HepG2 (cell line): ENCODE measurements at regions not wholly inside any gene's neighbourhood (a gene's known extent, or its start where the extent isn't known, plus 50 kb on each side); places are given as distances from the start of the nearest gene placed in this dataset.

Source experiments
- ATAC-seq: fragments of 200-7000 bp; cut with Tn5 transposase; 3 replicates; pipeline ENCODE4 v1.9.1; 2020; ENCODE audit warnings: mild to moderate bottlenecking, moderate library complexity
- BruUV-seq: library from RNA; stranded (reverse); fragments of 400-500 nt; replicated peaks from 2 replicates; lab custom pipeline; 2021; lab: Mats Ljungman, UMichigan
- CTCF ChIA-PET: fragments of 300-600 bp; formaldehyde crosslinking; extraction: SDS; loops from one replicate; lab custom pipeline; 2021; ENCODE audit warnings: low total read pairs, inconsistent platforms, low intra/inter-chr PET ratio; lab: Yijun Ruan, JAX
- POLR2A ChIA-PET: fragments of 350-600 bp; sonication (Branson Sonifier 250); formaldehyde crosslinking; loops from one replicate; lab custom pipeline; 2020; ENCODE audit warnings: antibody characterized with exemption, inconsistent platforms; lab: Yijun Ruan, JAX
- DNase-seq: peaks from one replicate; pipeline ENCODE4 v3.0.0-alpha.2; 2015; ENCODE audit warnings: low spot score
- FAIRE-seq: peaks from 3 replicates; lab custom pipeline; 2011; peaks lifted over from hg19 to GRCh38; lab: Jason Lieb, UNC
- H2AFZ ChIP-seq: one replicate; pipeline ENCODE4 v1.6.1; 2011; ENCODE audit warnings: low read length, inconsistent platforms
- H3K27ac ChIP-seq: fragments of 300-600 bp; 3 replicates; pipeline ENCODE4 v1.8.0; 2011; ENCODE audit warnings: mixed run types, mild to moderate bottlenecking, mixed read lengths, low read length, inconsistent platforms; ENCODE audit not compliant: insufficient read depth; ENCODE audit errors: extremely low read length
- H3K27me3 ChIP-seq, 2 experiments: fragments of 200-600 bp in 1 of 2; 2 replicates in 1 of 2; 3 replicates in 1 of 2; pipeline versions ENCODE4 v1.6.0 to v1.8.0; 2011; ENCODE audit warnings: low read length in 2 of 2, mild to moderate bottlenecking in 2 of 2, moderate library complexity in 2 of 2, inconsistent platforms in 1 of 2; ENCODE audit not compliant: insufficient read depth in 2 of 2, control insufficient read depth in 1 of 2
- H3K36me3 ChIP-seq, 2 experiments: fragments of 200-600 bp in 1 of 2; replicated peaks in 1 of 2; 2 replicates in 1 of 2; 3 replicates in 1 of 2; pipeline versions ENCODE4 v1.5.1 to v1.8.0; 2011; ENCODE audit warnings: low read length in 2 of 2, inconsistent platforms in 1 of 2; ENCODE audit not compliant: insufficient read depth in 2 of 2, control insufficient read depth in 1 of 2
- H3K4me1 ChIP-seq: 2 replicates; pipeline ENCODE4 v1.5.1; 2012; ENCODE audit warnings: low read length, inconsistent platforms; ENCODE audit not compliant: insufficient read depth
- H3K4me2 ChIP-seq: 2 replicates; pipeline ENCODE4 v1.6.0; 2011; ENCODE audit warnings: low read depth, low read length, inconsistent platforms
- H3K4me3 ChIP-seq, 3 experiments: fragments of 200-600 bp in 1 of 3; sonication (generic), shearing (Covaris generic) in 1 of 3; replicated peaks in 1 of 3; 2 replicates each; pipeline ENCODE4 v1.5.1; 2011 to 2016; ENCODE audit warnings: low read length in 3 of 3, inconsistent platforms in 2 of 3, low read depth in 2 of 3, mild to moderate bottlenecking in 2 of 3, control low read depth in 1 of 3, mixed read lengths in 1 of 3; ENCODE audit not compliant: insufficient read depth in 1 of 3
- H3K79me2 ChIP-seq: one replicate; pipeline ENCODE4 v1.6.1; 2011; ENCODE audit warnings: low read length, inconsistent platforms; ENCODE audit not compliant: insufficient read depth
- H3K9ac ChIP-seq: 2 replicates; pipeline ENCODE4 v1.6.0; 2011; ENCODE audit warnings: mild to moderate bottlenecking, low read depth, low read length, inconsistent platforms; ENCODE audit not compliant: insufficient read depth
- H3K9me3 ChIP-seq: 2 replicates; pipeline ENCODE4 v1.5.1; 2012; ENCODE audit warnings: mild to moderate bottlenecking, low read length
- H4K20me1 ChIP-seq: 2 replicates; pipeline ENCODE4 v1.6.0; 2011; ENCODE audit warnings: inconsistent platforms, mild to moderate bottlenecking, low read length, moderate library complexity; ENCODE audit not compliant: insufficient read depth
- FOXP1 ChIP-seq, 2 experiments: fragments of 450-650 bp in 1 of 2; IDR thresholded peaks; 2 replicates each; pipeline ENCODE4 v1.6.1; 2017 to 2018; ENCODE audit warnings: antibody characterized with exemption in 1 of 2
- MAFF ChIP-seq: IDR thresholded peaks from 2 replicates; pipeline ENCODE4 v1.6.1; 2011; ENCODE audit warnings: low read depth, low read length, improper control_type of control experiment
- NCOA1 ChIP-seq: sonication (generic); formaldehyde crosslinking; IDR thresholded peaks from 2 replicates; pipeline ENCODE4 v1.9.0; 2021; ENCODE audit warnings: missing genetic modification reagents
- SOX13 ChIP-seq, 3 experiments: fragments of 450-650 bp in 1 of 3; sonication (generic) in 1 of 3; formaldehyde crosslinking in 1 of 3; IDR thresholded peaks in 2 of 3; conservative IDR thresholded peaks in 1 of 3; 2 replicates each; pipeline versions ENCODE4 v1.5.0 to v1.6.1; 2016 to 2020; ENCODE audit warnings: antibody characterized with exemption in 1 of 3, mild to moderate bottlenecking in 1 of 3, missing compliant biosample characterization in 1 of 3, missing genetic modification reagents in 1 of 3, moderate library complexity in 1 of 3
- ZNF142 ChIP-seq: sonication (generic); formaldehyde crosslinking; IDR thresholded peaks from 2 replicates; pipeline ENCODE4 v1.4.0; 2020; ENCODE audit warnings: missing genetic modification reagents
- ZNF713 ChIP-seq: sonication (generic); formaldehyde crosslinking; IDR thresholded peaks from 2 replicates; pipeline ENCODE4 v1.4.0; 2020; ENCODE audit warnings: mild to moderate bottlenecking, missing genetic modification reagents
- WGBS: methylation state at CpG from one replicate; pipeline ENCODE4 v1.1.6; 2017; ENCODE audit warnings: low lambda C conversion rate; 5-methylcytosine and 5-hydroxymethylcytosine counted together
- in situ Hi-C: cut with HindIII; loops from 2 replicates; pipeline ENCODE4 v1.10.0; 2017; ENCODE audit warnings: low pct_unique_long_range_greater_than_20kb; ENCODE audit not compliant: extremely low pct_ligation_motif_present
- intact Hi-C: fragments of 100-400 bp; cut with micrococcal nuclease; formaldehyde crosslinking; loops from one replicate; pipeline ENCODE4 v1.10.0; 2022; ENCODE audit not compliant: unreplicated experiment

DNA sequence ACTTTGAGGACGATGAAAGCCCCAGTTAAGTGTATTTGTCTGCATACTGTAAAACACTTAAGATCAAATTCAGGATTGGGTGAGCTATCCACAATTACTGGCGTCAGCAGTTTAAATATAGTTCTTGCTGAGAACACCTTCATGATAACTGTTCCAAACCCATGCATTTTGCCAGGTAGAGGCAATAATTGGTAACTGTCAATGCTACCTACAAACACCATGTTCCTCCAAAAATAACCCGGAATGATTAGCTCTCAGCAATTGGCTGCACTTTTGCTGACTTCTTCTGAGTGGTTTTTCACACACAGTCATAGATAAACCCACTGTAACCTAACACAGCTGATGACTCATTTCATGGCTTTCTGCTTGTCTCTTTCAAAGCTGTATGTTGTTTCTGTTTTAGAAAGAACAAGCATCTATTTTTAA is 1358.6 kb upstream of the GJE1 start:
- no peak overlapping the region for H2AFZ ChIP-seq
- H3K27ac ChIP-seq: no peak overlapping the region
- in situ Hi-C loops (no loop called here), intact Hi-C loops (no loop called here)
- H3K9me3 ChIP-seq: peaks cover 31% of the 10 kb centered on the region
- H3K4me3 ChIP-seq: no peak overlapping the region
- ATAC-seq: no peak
- FAIRE-seq: no peak
- ChIA-PET POLR2A (no interaction called here), CTCF (no interaction called here)
- WGBS: 43% methylated on average over 3 of the region's 3 CpGs
- no peaks in the 10 kb centered on the region for H3K36me3 ChIP-seq
- no peaks in the 10 kb centered on the region for H4K20me1 ChIP-seq
- H3K4me2 ChIP-seq: no peak overlapping the region
- no peaks in the 10 kb centered on the region for H3K4me1 ChIP-seq
- no peak for TF ChIP-seq NCOA1 (CRISPR knock-in tag)
- no peak for TF ChIP-seq ZNF713 (CRISPR knock-in tag)
- TF ChIP-seq ZNF142 (CRISPR knock-in tag): no peak
- TF ChIP-seq FOXP1 (IDR thresholded peaks at IDR 0.05): no peak
- no peak for TF ChIP-seq FOXP1 (CRISPR knock-in tag; IDR thresholded peaks at IDR 0.05)
- TF ChIP-seq SOX13 (IDR thresholded peaks at IDR 0.05): no peak
- no peak for TF ChIP-seq SOX13 (CRISPR knock-in tag; conservative IDR thresholded peaks at IDR 0.05 in 1 of 2, IDR thresholded peaks at IDR 0.05 in 1 of 2)
- 0 out of 2 replicates have a peak, but pooled peaks have one; percentile 8 for TF ChIP-seq MAFF
- BruUV-seq: no TSS peak
- no peak overlapping the region for H3K9ac ChIP-seq
- no peaks in the 10 kb centered on the region for H3K27me3 ChIP-seq
- DNase-seq: no peak
- H3K79me2 ChIP-seq: no peaks in the 10 kb centered on the region
